Astrocyte (in vitro differentiated cells and primary cell): ENCODE measurements at regions not wholly inside any gene's neighbourhood (a gene's known extent, or its start where the extent isn't known, plus 50 kb on each side); places are given as distances from the start of the nearest gene placed in this dataset.

Experiments
- DNase-seq: peaks from one replicate; pipeline ENCODE4 v3.0.0-alpha.2; 2010; ENCODE audit warnings: low read depth
- FAIRE-seq: peaks from 2 replicates; lab custom pipeline; 2011; peaks lifted over from hg19 to GRCh38; lab: Jason Lieb, UNC
- H2AFZ ChIP-seq: 2 replicates; pipeline ENCODE4 v1.6.0; 2012; ENCODE audit warnings: low read depth, low read length, inconsistent platforms
- H3K27ac ChIP-seq: 2 replicates; pipeline ENCODE4 v1.5.1; 2011; ENCODE audit warnings: low read depth, low read length, inconsistent platforms
- H3K27me3 ChIP-seq: 2 replicates; pipeline ENCODE4 v1.6.0; 2011; ENCODE audit warnings: low read length, inconsistent platforms; ENCODE audit not compliant: insufficient read depth
- H3K36me3 ChIP-seq: 2 replicates; pipeline ENCODE4 v1.5.1; 2011; ENCODE audit warnings: low read length, inconsistent platforms; ENCODE audit not compliant: insufficient read depth
- H3K4me1 ChIP-seq: 2 replicates; pipeline ENCODE4 v1.5.1; 2011; ENCODE audit warnings: low read length, inconsistent platforms; ENCODE audit not compliant: insufficient read depth
- H3K4me2 ChIP-seq: 2 replicates; pipeline ENCODE4 v1.6.0; 2012; ENCODE audit warnings: low read length, inconsistent platforms
- H3K4me3 ChIP-seq: 2 replicates; pipeline ENCODE4 v1.5.1; 2011; ENCODE audit warnings: low read depth, mild to moderate bottlenecking, low read length, inconsistent platforms; ENCODE audit not compliant: insufficient read depth
- H3K79me2 ChIP-seq: 2 replicates; pipeline ENCODE4 v1.6.0; 2012; ENCODE audit warnings: mild to moderate bottlenecking, low read length, inconsistent platforms; ENCODE audit not compliant: insufficient read depth
- H3K9ac ChIP-seq: 2 replicates; pipeline ENCODE4 v1.6.0; 2012; ENCODE audit warnings: mild to moderate bottlenecking, low read length, inconsistent platforms
- H3K9me3 ChIP-seq: 2 replicates; pipeline ENCODE4 v1.5.1; 2012; ENCODE audit warnings: low read depth, mild to moderate bottlenecking, low read length, inconsistent platforms; ENCODE audit not compliant: insufficient read depth
- H4K20me1 ChIP-seq: 2 replicates; pipeline ENCODE4 v1.6.0; 2012; ENCODE audit warnings: low read length, inconsistent platforms; ENCODE audit not compliant: insufficient read depth
- H3K27ac Mint-ChIP-seq: one replicate; pipeline ENCODE4 v1.8.0; 2021; ENCODE audit warnings: mild to moderate bottlenecking, mixed read lengths; ENCODE audit not compliant: unreplicated experiment
- H3K27me3 Mint-ChIP-seq: one replicate; pipeline ENCODE4 v1.8.0; 2021; ENCODE audit warnings: low read depth, mixed read lengths; ENCODE audit not compliant: unreplicated experiment
- H3K36me3 Mint-ChIP-seq: one replicate; pipeline ENCODE4 v1.8.0; 2021; ENCODE audit warnings: low read depth, mixed read lengths; ENCODE audit not compliant: unreplicated experiment
- H3K4me1 Mint-ChIP-seq: one replicate; pipeline ENCODE4 v1.8.0; 2021; ENCODE audit warnings: low read depth, mixed read lengths; ENCODE audit not compliant: unreplicated experiment
- H3K4me3 Mint-ChIP-seq: one replicate; pipeline ENCODE4 v1.8.0; 2021; ENCODE audit warnings: mild to moderate bottlenecking, moderate library complexity, mixed read lengths; ENCODE audit not compliant: unreplicated experiment
- H3K9me3 Mint-ChIP-seq: one replicate; pipeline ENCODE4 v1.8.0; 2021; ENCODE audit warnings: mild to moderate bottlenecking, mixed read lengths; ENCODE audit not compliant: unreplicated experiment
- EZH2 ChIP-seq: IDR thresholded peaks from 2 replicates; pipeline ENCODE4 v1.6.1; 2012; ENCODE audit warnings: mild to moderate bottlenecking, low read length, inconsistent platforms; ENCODE audit not compliant: insufficient read depth
- TF ChIP-seq, protein P1 (sequence below): IDR thresholded peaks from 2 replicates; pipeline ENCODE4 v1.5.1; 2011; ENCODE audit warnings: low read depth, mild to moderate bottlenecking, inconsistent platforms, low read length, moderate library complexity; ENCODE audit not compliant: insufficient read depth

DNA sequence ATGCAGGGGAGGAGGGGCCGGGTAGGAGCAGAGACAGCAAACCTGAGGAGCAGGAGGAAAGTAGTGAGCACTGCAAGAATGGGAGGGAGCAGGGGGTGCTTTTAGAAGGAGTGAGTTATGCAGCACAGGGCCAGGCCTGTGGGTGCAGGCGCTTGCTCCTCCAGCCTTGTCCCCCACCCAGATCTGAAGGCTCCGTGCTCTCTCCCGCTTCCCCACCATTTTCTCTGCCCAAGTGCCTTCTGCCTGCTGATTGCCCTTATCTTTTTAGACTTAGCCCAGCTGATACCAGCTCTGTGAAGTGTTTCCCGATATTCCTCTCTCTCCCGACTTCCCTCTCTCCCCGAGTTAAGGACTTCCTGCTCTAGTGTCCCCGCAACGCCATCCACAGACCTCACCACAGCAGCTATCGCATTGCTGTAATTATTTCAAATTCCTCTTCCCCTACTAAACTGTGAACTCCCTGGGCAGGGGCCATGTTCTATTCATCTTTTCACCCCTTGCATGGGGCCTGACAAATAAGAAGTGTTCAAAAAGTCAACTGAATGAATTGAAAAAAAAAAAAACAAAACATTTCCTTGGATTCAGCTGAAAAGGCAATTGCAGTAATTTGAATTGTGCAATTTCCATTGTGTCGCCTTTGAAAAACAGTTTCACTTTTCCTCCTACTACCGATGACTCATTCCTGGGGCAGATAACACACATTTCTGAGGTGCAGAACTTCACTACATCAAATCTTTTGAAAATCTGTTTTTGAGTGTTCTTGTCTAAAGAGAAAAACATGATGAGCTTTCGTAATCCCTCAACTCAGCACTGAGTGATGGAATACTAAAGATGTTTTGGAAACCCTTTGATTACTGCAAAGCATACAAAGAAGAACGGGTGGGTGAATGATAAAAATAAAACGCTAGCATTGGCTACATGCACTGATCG is 69.7 kb upstream of the BMAL1 start:
- DNase-seq (peak; percentile 87), FAIRE-seq (peak; percentile 73)
- TF ChIP-seq EZH2 = no peak
- TF ChIP-seq, protein P1, sequence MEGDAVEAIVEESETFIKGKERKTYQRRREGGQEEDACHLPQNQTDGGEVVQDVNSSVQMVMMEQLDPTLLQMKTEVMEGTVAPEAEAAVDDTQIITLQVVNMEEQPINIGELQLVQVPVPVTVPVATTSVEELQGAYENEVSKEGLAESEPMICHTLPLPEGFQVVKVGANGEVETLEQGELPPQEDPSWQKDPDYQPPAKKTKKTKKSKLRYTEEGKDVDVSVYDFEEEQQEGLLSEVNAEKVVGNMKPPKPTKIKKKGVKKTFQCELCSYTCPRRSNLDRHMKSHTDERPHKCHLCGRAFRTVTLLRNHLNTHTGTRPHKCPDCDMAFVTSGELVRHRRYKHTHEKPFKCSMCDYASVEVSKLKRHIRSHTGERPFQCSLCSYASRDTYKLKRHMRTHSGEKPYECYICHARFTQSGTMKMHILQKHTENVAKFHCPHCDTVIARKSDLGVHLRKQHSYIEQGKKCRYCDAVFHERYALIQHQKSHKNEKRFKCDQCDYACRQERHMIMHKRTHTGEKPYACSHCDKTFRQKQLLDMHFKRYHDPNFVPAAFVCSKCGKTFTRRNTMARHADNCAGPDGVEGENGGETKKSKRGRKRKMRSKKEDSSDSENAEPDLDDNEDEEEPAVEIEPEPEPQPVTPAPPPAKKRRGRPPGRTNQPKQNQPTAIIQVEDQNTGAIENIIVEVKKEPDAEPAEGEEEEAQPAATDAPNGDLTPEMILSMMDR = no peak
- H3K27me3 Mint-ChIP-seq = no peaks in the 10 kb centered on the region
- H3K4me3 Mint-ChIP-seq = peak overlapping the region; percentile 18
- no peaks in the 10 kb centered on the region for H4K20me1 ChIP-seq
- no peaks in the 10 kb centered on the region for H3K9me3 ChIP-seq
- H3K4me1 Mint-ChIP-seq = peaks cover 26% of the 10 kb centered on the region
- H3K4me3 ChIP-seq = peak overlapping the region; percentile 51
- H3K4me1 ChIP-seq = peaks cover 35% of the 10 kb centered on the region
- H3K27ac Mint-ChIP-seq = peak overlapping the region; percentile 83
- H2AFZ ChIP-seq = peak overlapping the region; percentile 70
- H3K9ac ChIP-seq = peak overlapping the region; percentile 71
- peak overlapping the region; percentile 72 for H3K27ac ChIP-seq
- H3K36me3 ChIP-seq = no peaks in the 10 kb centered on the region
- H3K79me2 ChIP-seq = no peaks in the 10 kb centered on the region
- H3K36me3 Mint-ChIP-seq = no peaks in the 10 kb centered on the region
- no peaks in the 10 kb centered on the region for H3K27me3 ChIP-seq
- peak overlapping the region; percentile 86 for H3K4me2 ChIP-seq
- no peaks in the 10 kb centered on the region for H3K9me3 Mint-ChIP-seq

DNA sequence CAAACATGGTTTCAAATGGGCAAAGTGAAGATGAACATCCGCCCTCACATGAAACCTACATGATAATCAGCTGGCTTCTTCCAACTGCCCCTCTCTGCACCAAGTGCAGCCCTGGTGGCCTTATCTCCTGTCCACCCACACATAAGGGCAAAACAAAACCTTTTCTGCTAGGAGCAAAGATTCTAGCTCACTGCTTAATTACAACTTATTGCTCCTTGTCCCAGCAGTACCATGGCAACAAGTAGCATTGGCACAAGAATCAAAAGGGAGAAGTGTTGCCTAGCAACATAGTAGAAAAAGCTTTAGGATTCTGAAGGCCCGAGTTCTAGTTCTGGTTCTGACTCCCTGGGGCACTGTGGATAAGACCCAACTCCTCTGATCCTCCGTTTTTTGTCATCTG is 68.7 kb upstream of the BMAL1 start:
- H3K36me3 Mint-ChIP-seq = no peaks in the 10 kb centered on the region
- peak overlapping the region; percentile 72 for H3K27ac ChIP-seq
- H3K9me3 ChIP-seq = no peaks in the 10 kb centered on the region
- H3K9me3 Mint-ChIP-seq = no peaks in the 10 kb centered on the region
- no peaks in the 10 kb centered on the region for H3K36me3 ChIP-seq
- H3K27me3 ChIP-seq = no peaks in the 10 kb centered on the region
- TF ChIP-seq EZH2 = no peak
- H3K4me1 Mint-ChIP-seq = peaks cover 30% of the 10 kb centered on the region
- DNase-seq (peak; percentile 33), FAIRE-seq (no peak)
- H3K4me1 ChIP-seq = peaks cover 35% of the 10 kb centered on the region
- peak overlapping the region; percentile 75 for H3K27ac Mint-ChIP-seq
- H3K4me3 Mint-ChIP-seq = no peak overlapping the region
- H4K20me1 ChIP-seq = no peaks in the 10 kb centered on the region
- H3K4me3 ChIP-seq = no peak overlapping the region
- H3K27me3 Mint-ChIP-seq = no peaks in the 10 kb centered on the region
- H2AFZ ChIP-seq = no peak overlapping the region
- peak overlapping the region; percentile 86 for H3K4me2 ChIP-seq
- H3K9ac ChIP-seq = peak overlapping the region; percentile 71
- no peaks in the 10 kb centered on the region for H3K79me2 ChIP-seq

DNA sequence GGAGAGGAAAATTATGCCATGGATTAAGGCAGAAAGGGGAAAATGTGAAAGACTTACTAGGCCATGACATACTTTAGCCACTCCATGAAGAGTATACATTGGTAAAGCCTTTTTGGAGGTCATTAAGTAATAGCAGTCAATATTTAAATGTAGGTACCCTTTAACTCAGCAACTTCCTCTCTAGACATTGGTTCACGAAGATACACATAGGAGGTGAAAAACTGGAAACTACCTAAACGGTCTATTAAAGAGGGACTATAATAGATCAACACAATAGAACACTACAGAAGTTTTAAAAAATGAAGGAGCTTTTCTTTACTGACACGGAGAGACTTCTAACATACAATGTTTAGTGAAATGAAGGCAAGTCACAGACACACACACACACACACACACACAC is 68.2 kb upstream of the BMAL1 start:
- no peaks in the 10 kb centered on the region for H4K20me1 ChIP-seq
- Mint-ChIP-seq H3K9me3 (no peaks in the 10 kb centered on the region), H3K27me3 (no peaks in the 10 kb centered on the region), H3K27ac (peak overlapping the region; percentile 75), H3K36me3 (no peaks in the 10 kb centered on the region), H3K4me1 (peaks cover 34% of the 10 kb centered on the region), H3K4me3 (no peak overlapping the region)
- H3K4me2 ChIP-seq = no peak overlapping the region
- H3K79me2 ChIP-seq = no peaks in the 10 kb centered on the region
- DNase-seq = no peak
- TF ChIP-seq EZH2 = no peak
- TF ChIP-seq, protein P1 = no peak
- H3K36me3 ChIP-seq = no peaks in the 10 kb centered on the region
- no peaks in the 10 kb centered on the region for H3K9me3 ChIP-seq
- H3K27me3 ChIP-seq = no peaks in the 10 kb centered on the region
- H2AFZ ChIP-seq = no peak overlapping the region
- H3K9ac ChIP-seq = no peak overlapping the region
- peaks cover 39% of the 10 kb centered on the region for H3K4me1 ChIP-seq
- H3K27ac ChIP-seq = peak overlapping the region; percentile 72
- FAIRE-seq = no peak
- H3K4me3 ChIP-seq = no peak overlapping the region
